HG03175 (cell line): ENCODE measurements at regions not wholly inside any gene's neighbourhood (a gene's known extent, or its start where the extent isn't known, plus 50 kb on each side); places are given as distances from the start of the nearest gene placed in this dataset.
"Not testable (repeated sequence)": the region's sequence is repeated elsewhere in the genome, so short reads cannot be mapped to it uniquely, and the experiment has no call there.

ENCODE experiments used
- ATAC-seq: cut with Tn5 transposase; IDR thresholded peaks from one replicate; pipeline ENCODE4 v1.9.1; 2021; ENCODE audit warnings: mild to moderate bottlenecking, moderate library complexity; ENCODE audit not compliant: unreplicated experiment

DNA sequence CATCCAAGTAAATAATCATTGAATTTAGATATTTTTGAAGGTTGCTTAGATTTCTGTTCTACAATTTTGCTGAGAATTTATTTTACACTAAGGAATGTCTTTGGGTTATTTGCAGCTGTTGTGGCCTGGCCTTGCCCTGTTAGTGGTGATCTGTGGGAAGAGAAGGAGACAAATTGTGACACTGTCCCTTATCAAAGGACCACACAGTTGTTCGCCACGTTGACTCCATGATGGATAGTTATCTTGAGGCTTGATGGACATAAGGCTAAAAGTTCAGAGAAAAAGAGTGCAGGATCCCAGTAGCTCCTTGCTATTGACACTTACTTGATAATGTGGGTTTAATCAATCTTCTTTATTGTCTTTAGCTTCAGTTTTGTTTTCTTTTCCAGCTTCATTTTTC lies 186.6 kb upstream of the MEF2C start:
- no peak for ATAC-seq

DNA sequence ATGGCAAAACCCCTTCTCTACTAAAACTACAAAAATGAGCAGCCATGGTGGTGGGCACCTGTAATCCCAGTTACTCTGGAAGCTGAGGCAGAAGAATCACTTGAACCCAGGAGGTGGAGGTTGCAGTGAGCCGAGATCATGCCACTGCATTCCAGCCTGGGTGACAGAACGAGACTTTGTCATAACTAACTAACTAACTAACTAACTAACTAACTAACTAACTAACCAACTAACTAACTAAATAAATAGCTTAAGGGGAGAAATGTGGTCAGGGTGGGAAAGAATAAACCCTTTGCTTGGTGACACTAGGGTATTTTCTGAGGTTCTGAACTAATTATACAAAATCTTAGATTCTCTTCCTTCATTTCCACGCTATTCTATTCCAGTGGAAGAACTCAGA lies 184.4 kb upstream of the MEF2C start:
- ATAC-seq = no peak

DNA sequence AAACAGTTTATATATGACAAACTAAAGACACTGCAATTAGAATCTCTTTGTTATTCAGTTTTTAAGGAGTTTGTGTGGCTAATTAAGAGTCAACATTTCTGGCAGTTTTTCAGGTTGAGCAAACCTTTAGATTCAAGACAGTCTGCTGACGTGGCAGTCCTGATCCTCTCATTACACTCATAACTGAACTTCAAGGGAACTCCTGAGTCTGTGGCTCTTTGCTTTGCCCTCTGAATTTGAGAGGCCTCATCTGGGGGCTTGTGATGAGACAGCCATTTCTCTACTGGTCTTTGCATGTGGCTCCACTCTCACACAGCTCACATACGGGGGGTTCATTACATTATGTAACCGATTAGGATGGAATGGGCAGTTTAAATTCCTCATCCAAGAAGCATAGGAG lies 182.9 kb upstream of the MEF2C start:
- peak; percentile 63 for ATAC-seq

DNA sequence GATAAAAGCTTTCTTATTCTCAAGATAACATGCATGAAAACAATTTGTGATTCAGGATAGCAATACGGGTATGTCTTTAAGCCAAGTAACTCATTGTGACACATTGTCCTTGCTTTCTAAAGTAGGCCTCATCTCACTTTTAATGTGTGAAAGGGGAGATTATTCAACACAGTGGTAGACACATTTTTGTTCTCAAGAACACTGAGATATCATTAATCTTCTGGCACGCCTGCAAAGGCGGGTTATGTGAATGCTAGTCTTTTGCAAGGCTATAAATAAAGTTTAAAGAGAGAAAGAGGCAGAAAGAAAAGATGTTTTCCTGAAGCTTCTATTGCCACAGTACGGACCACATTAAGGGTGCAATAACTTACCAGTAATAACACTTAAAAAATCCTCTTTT lies 181.8 kb upstream of the MEF2C start:
- ATAC-seq = no peak

DNA sequence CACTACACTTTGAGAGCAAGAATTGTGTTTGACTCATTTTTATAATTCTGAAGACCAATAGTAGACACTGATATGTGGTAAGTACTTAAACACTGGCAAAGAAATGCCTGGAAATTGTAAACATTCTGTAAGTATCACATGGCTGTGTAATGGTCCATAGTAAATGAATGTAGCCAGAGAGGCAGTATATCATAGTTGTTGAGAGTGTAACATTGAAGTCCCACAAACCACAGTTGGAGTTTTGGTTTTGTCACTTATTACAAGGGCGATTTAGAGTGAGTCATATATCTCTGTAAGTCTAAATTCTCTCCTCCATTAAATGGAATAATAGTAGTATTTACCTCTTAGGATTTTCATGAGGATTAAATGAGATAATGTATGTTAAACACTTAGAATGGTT lies 181.1 kb upstream of the MEF2C start:
- ATAC-seq = peak; percentile 62

DNA sequence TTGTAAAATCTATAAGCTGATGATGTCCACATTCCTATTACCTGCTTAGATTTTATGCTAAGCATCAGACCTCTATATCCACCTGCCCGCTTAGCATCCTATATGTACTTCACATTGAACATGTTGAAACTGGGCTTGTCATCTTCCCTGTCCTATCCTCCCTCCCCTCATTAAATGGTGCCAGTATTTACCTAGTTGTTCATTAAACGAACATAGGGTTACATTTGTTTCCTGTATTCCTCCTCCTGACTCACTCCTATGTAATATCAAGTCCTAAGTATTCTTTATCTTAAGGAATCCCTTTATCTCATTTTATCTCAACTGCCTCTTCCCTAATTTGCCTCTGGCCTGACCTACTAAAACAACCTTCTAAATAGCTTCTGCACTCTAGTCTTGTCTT lies 177.8 kb upstream of the MEF2C start:
- no peak for ATAC-seq

DNA sequence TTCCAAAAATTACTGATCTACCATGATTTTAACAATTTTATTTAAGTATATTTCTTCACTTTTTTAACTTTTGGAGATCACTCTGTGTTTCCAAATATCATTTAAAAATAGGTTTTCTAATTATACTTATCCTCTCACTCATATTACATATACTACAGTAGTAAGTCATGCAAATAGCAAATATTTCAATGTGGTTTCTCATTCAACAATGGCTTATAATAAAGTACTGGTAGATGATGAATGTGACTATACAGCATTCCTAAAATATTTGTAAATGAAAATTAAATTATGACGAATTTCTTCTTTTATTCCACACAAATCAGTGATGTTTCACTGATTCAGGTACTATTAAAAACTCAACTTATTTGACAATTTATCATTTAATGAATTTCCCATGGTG lies 176.3 kb upstream of the MEF2C start:
- ATAC-seq = no peak

DNA sequence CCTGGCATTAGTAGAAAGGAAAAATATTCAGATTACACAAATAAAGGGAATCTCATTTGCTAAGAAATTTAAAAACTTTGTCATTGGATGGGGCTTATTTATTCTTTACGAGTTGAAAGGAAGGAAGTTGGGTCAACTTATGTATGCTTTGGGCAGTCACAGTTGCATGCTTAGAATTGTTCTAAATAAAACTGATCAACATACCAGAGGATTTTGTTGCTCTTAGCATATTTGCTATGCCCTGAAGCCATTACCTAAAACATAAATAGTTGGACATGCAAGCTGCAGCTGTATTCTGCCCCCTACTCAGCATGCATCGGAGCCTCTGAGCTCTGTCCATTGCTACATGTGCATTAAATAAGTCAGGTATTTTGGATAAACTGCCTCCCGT lies 172.7 kb upstream of the MEF2C start:
- ATAC-seq = no peak

DNA sequence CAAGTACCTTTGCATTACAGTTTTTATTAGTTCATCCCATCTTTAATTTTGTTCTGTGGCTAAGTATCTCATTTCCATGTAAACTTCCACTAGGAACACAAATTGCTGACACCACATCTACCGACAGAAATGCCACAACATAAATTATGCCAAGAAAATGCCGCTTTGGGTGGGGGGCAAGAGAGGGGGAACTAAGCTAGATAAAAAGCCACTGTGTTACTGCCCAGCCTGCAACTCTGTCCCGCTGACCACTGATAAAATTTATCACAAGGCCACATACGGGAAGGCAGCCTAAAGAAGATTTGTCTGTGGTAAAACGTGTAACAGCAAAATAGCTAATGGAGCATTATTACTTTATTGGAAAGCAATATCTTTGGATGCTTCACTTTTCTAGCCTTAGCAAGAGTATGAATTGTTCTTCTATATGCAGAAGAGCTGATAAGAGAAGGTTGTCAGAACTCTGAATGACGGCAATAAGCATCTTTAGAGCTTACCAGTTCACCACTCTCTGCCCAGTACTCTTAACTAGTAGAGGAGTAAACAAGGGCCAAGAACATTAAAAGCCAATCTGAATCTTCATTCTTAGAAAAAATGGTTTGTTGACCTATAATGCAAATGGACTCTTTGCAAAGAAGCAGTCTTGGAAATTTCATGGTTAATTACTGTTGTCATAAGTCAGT lies 172.2 kb upstream of the MEF2C start:
- ATAC-seq = no peak

DNA sequence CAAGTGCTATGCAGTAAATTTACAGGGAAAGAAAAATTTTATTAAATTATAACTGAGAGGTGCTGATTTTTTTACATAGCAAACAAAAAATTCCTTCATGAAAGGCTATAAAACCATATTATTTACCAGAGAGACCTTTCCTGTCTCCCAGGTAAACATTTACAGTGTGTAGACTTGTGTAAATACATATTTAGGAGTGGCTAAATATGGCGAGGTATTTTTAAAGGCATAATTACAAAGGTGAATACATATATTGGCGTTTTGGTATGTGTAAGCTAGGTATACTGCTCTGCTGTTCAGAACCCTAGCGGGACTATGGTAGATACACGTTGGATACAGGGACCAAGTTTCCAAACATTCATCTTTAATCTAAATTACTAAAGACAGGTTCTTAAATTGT lies 170.6 kb upstream of the MEF2C start:
- ATAC-seq = no peak

DNA sequence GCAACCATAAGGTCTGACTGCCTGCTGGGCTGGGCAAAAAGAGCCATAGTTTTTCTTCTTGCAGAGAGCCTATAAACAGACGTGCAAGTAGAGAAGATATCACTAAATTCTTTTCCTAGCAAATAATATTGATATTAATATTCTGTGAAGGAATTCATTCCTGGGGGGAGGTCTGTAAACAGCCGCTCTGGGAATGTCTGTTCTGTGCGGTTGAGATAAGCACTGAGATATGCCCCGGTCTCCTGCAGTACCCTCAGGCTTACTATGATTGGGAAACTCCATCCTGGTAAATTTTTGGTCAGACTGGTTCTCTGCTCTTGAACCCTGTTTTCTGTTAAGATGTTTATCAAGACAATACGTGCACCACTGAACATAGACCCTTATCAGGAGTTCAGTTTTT lies 167.1 kb upstream of the MEF2C start:
- not testable (repeated sequence) for ATAC-seq

DNA sequence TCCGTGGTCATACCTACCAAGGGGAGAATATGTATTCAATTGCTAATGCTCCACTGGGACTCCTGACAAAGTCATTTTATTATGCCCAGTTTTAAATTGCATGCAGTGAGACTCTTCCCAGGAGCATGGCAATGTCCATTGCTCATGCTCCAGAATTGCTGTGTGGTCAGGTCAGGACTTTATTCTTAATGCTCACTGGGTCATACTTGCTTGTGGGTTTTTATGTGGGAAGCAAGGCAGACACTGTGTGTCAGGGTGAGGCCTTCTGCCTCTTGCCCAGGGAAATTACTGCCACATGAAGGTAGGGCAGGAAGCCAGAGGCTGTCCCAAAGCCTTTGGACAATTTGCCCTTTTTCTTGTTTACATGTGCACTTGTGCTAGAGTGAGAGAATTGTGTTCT lies 164.6 kb upstream of the MEF2C start:
- ATAC-seq = no peak

DNA sequence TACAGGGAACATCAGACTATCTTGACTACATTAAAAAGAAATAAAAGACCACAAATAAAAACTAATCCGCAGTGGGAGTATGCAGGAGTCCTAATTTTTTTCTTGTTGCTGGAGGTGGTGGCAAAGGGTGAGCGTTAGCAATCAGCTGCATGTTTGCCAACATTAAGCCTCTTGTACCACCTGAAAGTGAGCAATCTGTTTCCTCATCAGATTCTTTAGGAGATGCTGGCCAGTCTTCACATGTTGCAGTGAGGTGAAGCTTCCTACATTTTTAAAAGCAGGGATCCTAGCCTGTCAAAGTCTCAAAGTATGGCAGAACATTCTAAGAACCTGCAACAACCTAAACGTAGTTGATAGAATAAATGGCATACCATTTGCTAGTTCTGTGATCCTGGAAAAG lies 162.2 kb upstream of the MEF2C start:
- ATAC-seq = no peak

DNA sequence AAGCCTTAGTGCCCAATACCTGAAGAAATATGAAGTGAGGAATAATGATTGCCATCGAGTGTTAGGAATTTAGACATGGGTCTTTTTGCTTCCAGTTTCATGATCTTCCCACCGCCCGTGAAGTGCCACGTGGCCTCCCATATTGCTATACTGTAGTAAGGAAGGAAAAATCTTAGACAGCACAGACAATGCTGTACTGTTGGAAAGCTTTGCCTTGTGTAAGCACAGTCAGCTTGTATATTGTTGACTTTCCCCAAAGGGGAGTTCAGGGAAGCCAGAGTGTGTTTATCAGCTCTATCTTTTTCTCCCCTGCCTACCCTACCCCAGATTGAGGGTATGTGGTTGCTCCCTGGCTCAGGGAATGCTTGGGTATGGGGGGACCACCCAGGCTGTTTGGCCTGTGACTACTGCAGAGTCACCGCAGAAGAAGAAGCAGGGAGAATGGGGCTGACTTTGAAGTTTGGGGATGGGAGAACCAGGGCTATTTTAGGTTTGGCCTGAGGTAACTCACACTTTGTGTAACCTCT lies 161.8 kb upstream of the MEF2C start:
- no peak for ATAC-seq

DNA sequence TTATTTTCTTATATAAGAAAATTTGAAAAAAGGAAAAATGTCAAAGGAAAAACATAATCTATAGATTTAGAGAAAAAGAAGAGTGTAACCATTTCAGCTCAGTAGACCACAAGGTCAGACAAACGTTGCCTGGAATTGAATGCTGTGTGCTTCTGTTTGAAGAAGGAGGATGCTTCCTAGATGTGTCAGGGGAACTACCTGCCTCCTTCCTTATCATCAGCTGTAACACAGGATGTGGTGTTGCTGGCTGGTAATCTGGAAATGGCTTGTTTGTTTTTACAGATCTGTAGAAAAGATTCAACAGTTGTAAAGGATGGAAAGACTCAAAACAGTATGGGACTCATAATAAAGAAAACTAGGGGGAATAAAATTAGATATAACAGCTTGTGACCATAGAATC lies 160.7 kb upstream of the MEF2C start:
- ATAC-seq = no peak

DNA sequence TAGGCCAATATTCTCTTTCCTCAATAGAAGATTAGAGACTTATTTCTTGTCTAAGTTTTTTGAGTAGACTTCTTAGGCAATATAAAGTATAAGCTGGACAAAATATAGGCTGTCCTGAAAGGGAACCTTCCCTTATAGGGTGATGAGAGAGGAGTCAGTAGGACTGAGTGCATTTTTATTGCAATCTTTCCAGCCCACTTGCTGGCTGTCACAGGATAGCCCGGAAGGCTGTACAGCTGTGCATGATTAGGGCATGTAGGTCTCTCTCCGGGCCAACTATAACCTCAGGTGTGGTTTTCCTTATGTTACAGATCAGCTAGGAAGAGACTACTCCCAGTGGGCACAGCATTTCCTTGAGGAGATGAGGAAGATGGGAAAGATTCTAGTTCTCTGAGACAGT lies 159.8 kb upstream of the MEF2C start:
- no peak for ATAC-seq

DNA sequence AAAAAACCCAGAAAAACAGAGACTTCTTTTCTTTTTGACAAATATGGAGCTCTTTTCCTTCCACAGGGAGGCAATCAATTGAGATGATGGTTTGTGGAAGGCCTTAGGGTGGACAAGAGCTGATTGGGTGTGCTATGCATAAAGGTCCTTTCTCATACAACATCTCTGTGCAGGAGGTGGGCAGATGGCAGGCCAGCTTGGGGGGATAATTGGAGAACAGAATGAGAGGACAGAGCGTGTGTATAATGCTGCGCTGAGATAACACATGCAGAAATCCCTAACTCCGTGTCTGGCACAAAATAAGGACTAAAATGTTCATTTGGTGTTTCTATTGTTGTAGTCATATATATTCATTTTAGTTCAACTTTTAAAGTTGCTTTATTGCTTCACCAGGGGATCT lies 159.0 kb upstream of the MEF2C start:
- no peak for ATAC-seq

DNA sequence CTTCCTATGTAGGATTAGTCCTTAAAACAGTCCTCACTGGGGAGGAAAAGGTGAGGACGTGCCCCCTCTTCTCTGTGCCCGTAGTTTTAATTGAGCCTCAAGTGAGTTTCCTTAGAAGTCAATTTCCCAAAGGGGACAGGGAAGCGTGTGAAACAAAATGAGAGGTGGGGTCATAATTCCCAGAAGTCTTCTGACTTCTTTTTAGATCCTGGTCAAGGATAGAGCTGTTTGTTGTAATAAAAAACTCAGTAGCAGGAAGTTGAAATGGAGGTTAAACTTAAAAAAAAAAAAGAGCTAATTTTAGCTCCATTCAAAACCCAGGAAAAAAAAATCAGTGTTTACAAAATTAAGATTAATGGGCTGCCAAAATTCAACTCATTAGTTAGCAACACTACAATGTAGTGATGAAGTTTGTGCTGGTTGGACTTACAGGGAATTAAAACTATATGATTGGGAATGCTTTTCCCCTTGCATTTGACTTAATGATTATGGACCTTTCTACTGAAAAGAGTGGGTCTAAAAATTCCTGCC lies 158.3 kb upstream of the MEF2C start:
- no peak for ATAC-seq

DNA sequence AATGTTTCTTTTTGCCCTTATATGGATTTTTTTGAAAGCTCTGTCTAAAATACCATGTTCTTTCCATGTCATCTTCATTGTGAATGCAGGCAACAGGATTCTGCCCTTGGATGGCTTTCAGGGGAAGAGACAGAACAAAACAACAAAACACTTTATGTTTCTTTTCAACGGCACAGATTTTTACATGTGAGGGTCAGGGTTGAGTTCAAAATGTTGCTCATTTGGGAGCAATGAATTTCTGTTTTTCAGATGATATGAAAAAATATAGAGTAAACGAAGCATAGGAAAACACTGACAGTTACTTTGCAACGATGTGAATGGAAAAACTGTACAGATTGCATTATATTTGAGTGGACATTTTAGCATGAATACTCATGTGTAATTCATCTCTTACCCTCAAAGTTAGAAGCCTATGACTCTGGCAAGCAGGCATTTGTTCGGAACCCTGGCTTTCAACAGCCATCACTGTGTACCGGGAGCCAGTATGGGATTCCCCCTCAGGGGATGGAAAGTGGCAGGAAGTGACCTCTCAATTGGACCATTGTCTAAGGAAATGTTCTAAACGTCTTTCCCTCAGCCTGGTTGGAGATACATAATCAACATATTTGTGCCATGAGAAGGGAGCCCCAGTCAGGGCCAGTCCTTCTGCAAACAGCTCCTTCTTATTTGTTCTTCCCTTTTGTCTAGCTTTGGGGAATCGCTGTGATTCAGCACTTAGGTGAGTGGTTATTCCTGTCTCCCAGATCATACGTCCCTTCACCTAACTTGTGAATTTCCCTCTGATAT lies 153.9 kb upstream of the MEF2C start:
- ATAC-seq = no peak

DNA sequence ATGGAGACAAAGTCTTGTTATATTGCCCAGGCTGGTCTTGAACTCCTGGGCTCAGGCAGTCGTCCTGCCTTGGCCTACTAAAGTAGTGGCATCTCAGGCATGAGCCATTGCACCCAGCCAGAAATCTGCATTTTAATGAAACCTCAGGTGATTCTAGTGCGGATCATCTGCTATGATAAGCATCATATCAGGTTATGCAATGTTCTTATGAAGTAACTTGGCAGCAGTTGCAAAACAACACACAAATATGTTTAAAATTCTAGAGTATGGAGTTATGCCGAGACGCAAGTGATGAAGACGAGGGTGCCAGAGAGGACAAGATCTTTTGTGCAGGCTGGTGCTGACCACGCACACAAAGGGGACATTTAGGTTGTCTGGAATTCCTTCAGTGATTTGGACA lies 153.2 kb upstream of the MEF2C start:
- no peak for ATAC-seq

DNA sequence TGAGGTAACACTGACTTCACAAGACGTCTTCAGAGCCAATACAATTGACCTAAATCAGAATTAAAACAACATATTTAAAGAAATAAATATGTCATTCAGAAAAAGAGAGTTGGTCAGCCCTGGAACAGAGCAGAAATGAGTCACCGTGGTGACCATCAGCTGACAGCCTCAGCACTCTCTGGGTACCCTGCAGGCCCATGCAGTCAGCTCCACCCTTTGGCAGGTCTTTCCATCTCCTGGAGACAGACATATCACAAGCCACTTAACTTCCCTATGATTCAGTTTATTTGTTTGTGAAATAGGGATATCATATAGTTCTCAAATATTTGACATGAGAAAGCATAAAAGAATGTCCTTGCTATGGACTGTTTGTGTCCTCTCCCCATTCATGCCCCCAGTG lies 151.6 kb upstream of the MEF2C start:
- ATAC-seq = peak; percentile 63

DNA sequence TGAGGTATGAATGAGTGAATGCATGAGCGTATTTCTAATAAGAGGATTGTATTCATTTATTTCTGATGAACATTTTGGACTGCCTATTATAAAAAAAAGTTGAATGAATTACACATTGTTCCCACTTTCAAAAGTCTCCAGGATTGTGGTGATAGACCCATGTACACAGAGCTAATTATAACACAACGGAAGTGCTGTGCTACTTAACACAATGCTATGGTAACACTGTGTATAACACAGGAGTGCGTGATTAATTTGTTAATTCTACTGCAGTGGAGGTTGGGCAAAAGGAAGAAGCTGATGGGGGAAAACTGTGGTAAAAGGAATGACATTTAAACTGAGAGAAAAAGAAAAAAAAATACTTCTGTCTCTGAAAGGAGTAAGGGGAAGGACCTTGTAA lies 147.8 kb upstream of the MEF2C start:
- no peak for ATAC-seq
